BE2C (cell line): ENCODE measurements at regions not wholly inside any gene's neighbourhood (a gene's known extent, or its start where the extent isn't known, plus 50 kb on each side); places are given as distances from the start of the nearest gene placed in this dataset.

Experiments used
- DNase-seq: peaks from one replicate; pipeline ENCODE4 v3.0.0-alpha.2; 2020
- H3K27me3 ChIP-seq: fragments of 250-450 bp; sonication (Bioruptor Pico); 2 replicates; pipeline ENCODE4 v1.5.1; 2020; ENCODE audit warnings: mild to moderate bottlenecking
- H3K36me3 ChIP-seq: fragments of 250-450 bp; sonication (Bioruptor Pico); 2 replicates; pipeline ENCODE4 v1.5.1; 2020; ENCODE audit warnings: mild to moderate bottlenecking
- H3K4me1 ChIP-seq: fragments of 250-450 bp; sonication (Bioruptor Pico); 2 replicates; pipeline ENCODE4 v1.5.1; 2020
- H3K4me3 ChIP-seq: 2 replicates; pipeline ENCODE4 v1.5.1; 2011; ENCODE audit warnings: low read depth, low read length
- H3K9me3 ChIP-seq: fragments of 250-450 bp; sonication (Bioruptor Pico); 2 replicates; pipeline ENCODE4 v1.5.1; 2020
- CTCF ChIP-seq: IDR thresholded peaks from 2 replicates; pipeline ENCODE4 v1.5.1; 2012; ENCODE audit warnings: mild to moderate bottlenecking, low read depth, low read length

- no peak overlapping the region for H3K4me3 ChIP-seq
- H3K27me3 ChIP-seq: no peaks in the 10 kb centered on the region
- TF ChIP-seq CTCF: no peak
- H3K4me1 ChIP-seq: no peaks in the 10 kb centered on the region; the same call in 1 of the 2 replicates
- no peaks in the 10 kb centered on the region for H3K9me3 ChIP-seq
- DNase-seq: peak; percentile 14
- no peaks in the 10 kb centered on the region for H3K36me3 ChIP-seq
Measured at GRCh38 chr6:51098791-51099190, 280.1 kb downstream of the TFAP2B start.

DNA sequence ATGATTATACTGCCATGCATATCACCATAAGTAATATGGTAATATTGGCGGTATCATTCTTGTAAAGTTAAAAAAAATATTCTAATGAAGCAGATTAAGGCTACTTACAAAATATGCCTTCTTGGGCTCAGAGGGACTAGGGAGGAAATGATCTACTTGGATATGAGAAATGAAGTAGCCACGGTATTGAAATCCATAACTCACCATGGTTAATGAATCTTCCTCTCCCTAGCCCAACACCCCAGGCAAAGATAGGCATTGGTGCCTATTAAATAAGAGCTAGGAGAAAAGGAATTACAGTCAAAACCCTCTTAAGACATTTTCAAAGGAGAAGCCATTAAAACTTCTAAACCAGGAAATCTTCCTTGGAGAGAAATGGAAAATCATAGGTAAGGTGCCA lies 280.5 kb downstream of the TFAP2B start:
- Histone ChIP-seq H3K4me1 (no peaks in the 10 kb centered on the region; the same call in 1 of the 2 replicates), H3K4me3 (no peak overlapping the region), H3K9me3 (no peaks in the 10 kb centered on the region), H3K27me3 (no peaks in the 10 kb centered on the region), H3K36me3 (no peaks in the 10 kb centered on the region)
- DNase-seq: no peak
- no peak for TF ChIP-seq CTCF

- Histone ChIP-seq H3K4me1 (no peaks in the 10 kb centered on the region), H3K9me3 (no peaks in the 10 kb centered on the region), H3K27me3 (no peaks in the 10 kb centered on the region), H3K4me3 (no peak overlapping the region), H3K36me3 (no peaks in the 10 kb centered on the region)
- TF ChIP-seq CTCF: no peak
- no peak for DNase-seq
Measured at GRCh38 chr6:51105357-51105756, 286.7 kb downstream of the TFAP2B start.

- Histone ChIP-seq H3K4me3 (no peak overlapping the region), H3K27me3 (no peaks in the 10 kb centered on the region)
- TF ChIP-seq CTCF: no peak
Measured at GRCh38 chr6:51107769-51108203, 289.1 kb downstream of the TFAP2B start.

GRCh38 chr6:51108563-51109234 lies 290.0 kb downstream of the TFAP2B start:
- H3K9me3 ChIP-seq: no peaks in the 10 kb centered on the region
- H3K27me3 ChIP-seq: no peaks in the 10 kb centered on the region
- no peaks in the 10 kb centered on the region for H3K36me3 ChIP-seq
- no peak for TF ChIP-seq CTCF
- H3K4me3 ChIP-seq: no peak overlapping the region
- DNase-seq: no peak
- H3K4me1 ChIP-seq: no peaks in the 10 kb centered on the region

More at GRCh38 chr6:51107769-51108203, 289.1 kb downstream of the TFAP2B start:
- no peaks in the 10 kb centered on the region for H3K9me3 ChIP-seq
- DNase-seq: no peak
- H3K4me1 ChIP-seq: no peaks in the 10 kb centered on the region
- no peaks in the 10 kb centered on the region for H3K36me3 ChIP-seq

DNA sequence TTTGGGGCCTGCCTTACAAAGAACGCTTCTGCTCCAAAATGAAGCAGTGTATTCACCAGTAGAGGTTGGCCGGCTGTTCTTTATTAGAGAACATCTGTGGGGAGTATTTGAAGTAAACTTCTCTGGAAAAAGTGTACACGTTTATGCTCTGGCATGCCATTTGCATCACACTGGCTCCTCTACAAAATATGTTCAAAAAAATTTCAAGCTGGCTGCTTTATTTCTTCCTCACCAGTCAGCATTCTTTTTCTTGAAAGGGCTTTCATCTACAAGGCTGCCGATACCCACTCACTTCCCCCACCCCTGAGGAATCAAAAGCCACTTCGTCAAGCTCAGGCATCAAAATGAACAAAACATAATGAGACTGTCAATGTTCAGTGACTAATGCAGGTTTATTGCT lies 294.1 kb downstream of the TFAP2B start:
- Histone ChIP-seq H3K27me3 (no peaks in the 10 kb centered on the region), H3K36me3 (no peaks in the 10 kb centered on the region), H3K9me3 (no peaks in the 10 kb centered on the region), H3K4me1 (peaks cover 10% of the 10 kb centered on the region), H3K4me3 (no peak overlapping the region)
- TF ChIP-seq CTCF: no peak
- DNase-seq: no peak
